ENCODE measurements at regions not wholly inside any gene's neighbourhood (a gene's known extent, or its start where the extent isn't known, plus 50 kb on each side); places are given as distances from the start of the nearest gene placed in this dataset.
"Not testable (repeated sequence)": the region's sequence is repeated elsewhere in the genome, so short reads cannot be mapped to it uniquely, and the experiment has no call there.

DNA sequence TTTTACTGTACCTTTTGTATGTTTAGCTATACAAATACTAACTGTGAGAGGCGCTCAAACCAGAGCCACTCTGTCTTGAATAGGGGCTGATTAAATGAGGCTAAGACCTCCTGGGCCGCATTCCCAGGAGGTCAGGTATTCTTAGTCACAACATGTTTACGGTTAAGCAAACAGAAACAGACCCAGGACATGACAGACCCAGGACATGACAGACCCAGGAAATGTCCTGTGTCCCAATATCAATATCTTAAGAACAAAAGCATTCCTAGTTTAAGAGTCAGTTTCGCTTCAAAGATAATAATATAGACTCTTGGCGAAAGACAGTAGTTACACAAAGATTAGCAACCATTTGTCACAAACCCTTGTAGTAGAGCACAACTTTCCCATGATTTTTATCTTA is 304.5 kb downstream of the CCSER2 start:
- Histone ChIP-seq H3K36me3 (ENCODE audit: insufficient read depth, low read length) (no peaks in the 10 kb centered on the region), H3K27ac (ENCODE audit: low read depth in 1 of 2, low read length in 2 of 2) (no peak overlapping the region), H3K27me3 (ENCODE audit: control insufficient read depth in 1 of 2, insufficient read depth in 2 of 2, low read length in 2 of 2) (peaks cover 0 to 2% of the 10 kb centered on the region in 2 experiments), H3K4me3 (ENCODE audit: low read length) (no peak overlapping the region), H3K4me1 (ENCODE audit: insufficient read depth, low read length) (no peaks in the 10 kb centered on the region), H3K9me3 (ENCODE audit: control insufficient read depth in 1 of 2, insufficient read depth in 1 of 2, low read length in 2 of 2) (no peaks in the 10 kb centered on the region)
- Mint-ChIP-seq H3K36me3 (ENCODE audit: low read depth) (no peaks in the 10 kb centered on the region), H3K4me3 (no peak overlapping the region), H3K27ac (no peak overlapping the region), H3K9me3 (no peaks in the 10 kb centered on the region), H3K4me1 (ENCODE audit: low read depth) (no peaks in the 10 kb centered on the region), H3K27me3 (peaks cover 10% of the 10 kb centered on the region)
- intact Hi-C loops (cut with DNase I, micrococcal nuclease), result no loop called here
- POLR2A ChIA-PET, result no interaction called here
- TF ChIP-seq, protein P1, sequence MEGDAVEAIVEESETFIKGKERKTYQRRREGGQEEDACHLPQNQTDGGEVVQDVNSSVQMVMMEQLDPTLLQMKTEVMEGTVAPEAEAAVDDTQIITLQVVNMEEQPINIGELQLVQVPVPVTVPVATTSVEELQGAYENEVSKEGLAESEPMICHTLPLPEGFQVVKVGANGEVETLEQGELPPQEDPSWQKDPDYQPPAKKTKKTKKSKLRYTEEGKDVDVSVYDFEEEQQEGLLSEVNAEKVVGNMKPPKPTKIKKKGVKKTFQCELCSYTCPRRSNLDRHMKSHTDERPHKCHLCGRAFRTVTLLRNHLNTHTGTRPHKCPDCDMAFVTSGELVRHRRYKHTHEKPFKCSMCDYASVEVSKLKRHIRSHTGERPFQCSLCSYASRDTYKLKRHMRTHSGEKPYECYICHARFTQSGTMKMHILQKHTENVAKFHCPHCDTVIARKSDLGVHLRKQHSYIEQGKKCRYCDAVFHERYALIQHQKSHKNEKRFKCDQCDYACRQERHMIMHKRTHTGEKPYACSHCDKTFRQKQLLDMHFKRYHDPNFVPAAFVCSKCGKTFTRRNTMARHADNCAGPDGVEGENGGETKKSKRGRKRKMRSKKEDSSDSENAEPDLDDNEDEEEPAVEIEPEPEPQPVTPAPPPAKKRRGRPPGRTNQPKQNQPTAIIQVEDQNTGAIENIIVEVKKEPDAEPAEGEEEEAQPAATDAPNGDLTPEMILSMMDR (IDR thresholded peaks at IDR 0.05), result no peak
- ATAC-seq (ENCODE audit: poor library complexity) (no peak), DNase-seq (no peak)
- CTCF ChIA-PET, result no interaction called here

DNA sequence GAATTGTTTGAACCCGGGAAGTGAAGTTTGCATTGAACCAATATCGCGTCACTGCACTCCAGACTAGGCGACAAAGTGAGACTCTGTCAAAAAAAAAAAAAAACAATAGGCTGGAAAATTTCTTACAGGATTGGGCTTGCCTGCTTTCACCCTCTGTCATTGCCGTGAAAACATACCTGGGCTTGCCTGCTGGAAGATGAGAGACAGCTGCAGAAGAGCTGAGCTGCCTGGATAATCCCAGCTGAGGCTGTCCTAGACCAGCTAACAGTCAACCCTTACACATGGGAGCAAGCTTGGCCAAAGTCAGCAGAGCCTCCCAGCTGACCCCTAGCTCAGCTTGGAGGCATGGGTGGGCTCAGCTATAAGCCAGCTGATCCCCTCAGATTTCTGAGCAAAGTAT is 306.2 kb downstream of the CCSER2 start:
- H3K27me3 ChIP-seq (ENCODE audit: control insufficient read depth in 1 of 2, insufficient read depth in 2 of 2, low read length in 2 of 2), result peaks cover 0 to 2% of the 10 kb centered on the region in 2 experiments
- H3K36me3 ChIP-seq (ENCODE audit: insufficient read depth, low read length), result no peaks in the 10 kb centered on the region
- Mint-ChIP-seq H3K27me3 (peaks cover 10% of the 10 kb centered on the region), H3K4me3 (no peak overlapping the region), H3K27ac (no peak overlapping the region), H3K36me3 (ENCODE audit: low read depth) (no peaks in the 10 kb centered on the region), H3K4me1 (ENCODE audit: low read depth) (no peaks in the 10 kb centered on the region), H3K9me3 (no peaks in the 10 kb centered on the region)
- H3K27ac ChIP-seq (ENCODE audit: low read depth in 1 of 2, low read length in 2 of 2), result no peak overlapping the region
- intact Hi-C loops (cut with DNase I, micrococcal nuclease), result no loop called here
- TF ChIP-seq, protein P1 (IDR thresholded peaks at IDR 0.05), result no peak
- ChIA-PET CTCF (no interaction called here), POLR2A (no interaction called here)
- no peak overlapping the region for H3K4me3 ChIP-seq (ENCODE audit: low read length)
- no peaks in the 10 kb centered on the region for H3K9me3 ChIP-seq (ENCODE audit: control insufficient read depth in 1 of 2, insufficient read depth in 1 of 2, low read length in 2 of 2)
- DNase-seq, result no peak
- no peak for ATAC-seq (ENCODE audit: poor library complexity)
- no peaks in the 10 kb centered on the region for H3K4me1 ChIP-seq (ENCODE audit: insufficient read depth, low read length)

DNA sequence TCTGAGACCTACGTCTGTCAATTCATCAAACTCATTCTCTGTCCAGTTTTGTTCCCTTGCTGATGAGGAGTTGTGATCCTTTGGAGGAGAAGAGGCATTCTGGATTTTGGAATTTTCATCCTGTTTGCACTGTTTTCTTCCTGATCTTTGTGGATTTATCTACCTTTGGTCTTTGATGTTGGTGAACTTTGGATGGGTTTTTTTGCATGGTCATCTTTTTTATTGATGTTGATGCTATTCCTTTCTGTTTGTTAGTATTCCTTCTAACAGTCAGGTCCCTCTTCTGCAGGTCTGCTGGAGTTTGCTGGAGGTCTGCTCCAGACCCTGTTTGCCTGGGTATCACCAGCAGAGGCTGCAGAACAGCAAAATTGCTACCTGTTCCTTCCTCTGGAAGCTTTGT is 322.2 kb downstream of the CCSER2 start:
- H3K27me3 ChIP-seq (ENCODE audit: control insufficient read depth in 1 of 2, insufficient read depth in 2 of 2, low read length in 2 of 2); H3K36me3 ChIP-seq (ENCODE audit: insufficient read depth, low read length); DNase-seq; POLR2A ChIA-PET; H3K9me3 ChIP-seq (ENCODE audit: control insufficient read depth in 1 of 2, insufficient read depth in 1 of 2, low read length in 2 of 2); ATAC-seq (ENCODE audit: poor library complexity); CTCF ChIA-PET; H3K27ac ChIP-seq (ENCODE audit: low read depth in 1 of 2, low read length in 2 of 2); intact Hi-C loops (cut with DNase I, micrococcal nuclease); H3K4me3 ChIP-seq (ENCODE audit: low read length); H3K4me1 Mint-ChIP-seq (ENCODE audit: low read depth); H3K27ac Mint-ChIP-seq; H3K9me3 Mint-ChIP-seq; H3K4me3 Mint-ChIP-seq; H3K27me3 Mint-ChIP-seq; H3K36me3 Mint-ChIP-seq (ENCODE audit: low read depth); H3K4me1 ChIP-seq (ENCODE audit: insufficient read depth, low read length): not testable (repeated sequence)

DNA sequence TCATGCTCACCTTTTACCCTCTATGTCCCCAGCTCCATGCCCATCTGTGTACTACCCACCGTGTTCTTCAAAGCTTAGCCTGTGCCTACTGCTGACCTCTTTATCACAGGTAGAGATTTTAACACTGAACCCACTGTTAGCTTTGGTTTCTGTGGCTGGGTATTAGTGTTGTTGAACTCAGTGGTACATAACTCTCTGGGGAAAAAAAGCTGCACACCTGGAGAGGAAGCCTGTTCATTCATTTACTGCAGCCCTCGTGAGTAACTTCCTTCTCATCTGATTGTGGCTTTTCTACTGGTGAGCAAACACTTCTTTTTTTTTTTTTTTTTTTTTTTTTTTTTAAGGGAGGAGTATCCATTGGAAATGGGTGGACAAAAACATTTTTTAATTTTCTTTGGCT is 326.3 kb downstream of the CCSER2 start:
- TF ChIP-seq, protein P1 (IDR thresholded peaks at IDR 0.05), result no peak
- Histone ChIP-seq H3K4me1 (ENCODE audit: insufficient read depth, low read length) (no peaks in the 10 kb centered on the region), H3K9me3 (ENCODE audit: control insufficient read depth in 1 of 2, insufficient read depth in 1 of 2, low read length in 2 of 2) (peaks cover 0 to 7% of the 10 kb centered on the region in 2 experiments), H3K4me3 (ENCODE audit: low read length) (no peak overlapping the region), H3K27me3 (ENCODE audit: control insufficient read depth in 1 of 2, insufficient read depth in 2 of 2, low read length in 2 of 2) (no peaks in the 10 kb centered on the region), H3K36me3 (ENCODE audit: insufficient read depth, low read length) (no peaks in the 10 kb centered on the region), H3K27ac (ENCODE audit: low read depth in 1 of 2, low read length in 2 of 2) (no peak overlapping the region)
- ATAC-seq (ENCODE audit: poor library complexity), result no peak
- CTCF ChIA-PET, result no interaction called here
- Mint-ChIP-seq H3K9me3 (no peaks in the 10 kb centered on the region), H3K4me3 (no peak overlapping the region), H3K27me3 (no peaks in the 10 kb centered on the region), H3K27ac (no peak overlapping the region), H3K4me1 (ENCODE audit: low read depth) (no peaks in the 10 kb centered on the region), H3K36me3 (ENCODE audit: low read depth) (no peaks in the 10 kb centered on the region)
- intact Hi-C loops (cut with DNase I, micrococcal nuclease), result no loop called here
- DNase-seq, result no peak
- POLR2A ChIA-PET, result no interaction called here
